Heart right ventricle (tissue), 16 donors: ENCODE measurements at regions not wholly inside any gene's neighbourhood (a gene's known extent, or its start where the extent isn't known, plus 50 kb on each side); places are given as distances from the start of the nearest gene placed in this dataset.
"Not testable (repeated sequence)": the region's sequence is repeated elsewhere in the genome, so short reads cannot be mapped to it uniquely, and the experiment has no call there.

ENCODE experiments used
- ATAC-seq, 8 donors: fragments of 200-7000 bp; cut with Tn5 transposase; one replicate each; pipeline ENCODE4 v1.9.1; 2020; ENCODE audit warnings: mild to moderate bottlenecking in 8 of 8, moderate library complexity in 8 of 8, moderate number of reproducible peaks in 1 of 8
- DNase-seq, 2 donors: peaks; one replicate each; pipeline ENCODE4 v3.0.0-alpha.2; 2020
- H3K27ac ChIP-seq, 10 donors: fragments of 200-600 bp; sonication (generic) in 2 of 10; one replicate each; pipeline versions ENCODE4 v1.5.0 to v1.8.0; 2020 to 2022; ENCODE audit warnings: mild to moderate bottlenecking in 3 of 10
- H3K27me3 ChIP-seq, 7 donors: fragments of 200-600 bp; one replicate each; pipeline ENCODE4 v1.8.0; 2021 to 2022; ENCODE audit warnings: mild to moderate bottlenecking in 2 of 7
- H3K36me3 ChIP-seq, 9 donors: fragments of 200-600 bp; sonication (generic) in 1 of 9; one replicate each; pipeline versions ENCODE4 v1.5.0 to v1.8.0; 2020 to 2022; ENCODE audit warnings: mild to moderate bottlenecking in 2 of 9
- H3K4me1 ChIP-seq, 9 donors: fragments of 200-600 bp; sonication (generic) in 1 of 9; one replicate each; pipeline versions ENCODE4 v1.5.0 to v1.8.0; 2020 to 2022; ENCODE audit warnings: mild to moderate bottlenecking in 4 of 9
- H3K4me3 ChIP-seq, 10 donors: fragments of 200-600 bp; sonication (generic) in 2 of 10; one replicate each; pipeline versions ENCODE4 v1.5.0 to v1.8.0; 2020 to 2022; ENCODE audit warnings: mild to moderate bottlenecking in 7 of 10, moderate library complexity in 2 of 10
- H3K9me3 ChIP-seq, 11 donors: fragments of 200-600 bp in 10 of 11; sonication (generic) in 2 of 11; one replicate each; pipeline versions ENCODE4 v1.5.0 to v1.8.0; 2013 to 2022; ENCODE audit warnings: mild to moderate bottlenecking in 2 of 11, control low read depth in 1 of 11, moderate library complexity in 1 of 11
- CTCF ChIP-seq, 9 donors: fragments of 200-600 bp; sonication (generic) in 2 of 9; IDR thresholded peaks; one replicate each; pipeline versions ENCODE4 v1.5.0 to v1.8.0; 2021 to 2022; ENCODE audit warnings: antibody characterized with exemption in 9 of 9, mild to moderate bottlenecking in 5 of 9, moderate library complexity in 1 of 9
- WGBS, 2 donors: extraction: QIAGEN DNeasy Blood & Tissue Kit; methylation state at CpG; one replicate each; pipeline ENCODE4 v1.1.7; 2013; ENCODE audit warnings: inconsistent platforms in 1 of 2; 5-methylcytosine and 5-hydroxymethylcytosine counted together
- intact Hi-C, 10 donors: fragments of 100-400 bp; cut with DNase I; formaldehyde crosslinking; loops; one replicate each; pipeline versions ENCODE4 v1.11.1 to v1.14.2; 2022
- donor health status: Arrhythmogenic right ventricular cardiomyopathy.
- donor health status: ischemic (EF 13 %, LVEDD 7.1; RV severe dilation, severe dysfunction).
- donor health status: healthy with polysubstance abuse.
- donor health status: DM: no; HTN: yes; CAD: no.
- donor health status: DM: no; HTN: no; CAD: no.
- donor health status: ischemic (EF 25% LVEDD 6.9; RV normal size, moderate dysfunction).
- donor health status: ischemic (EF 25% LVEDD 5.7; RV mildly dilated, moderate dysfunction).
- donor health status: healthy.
- donor health status: DM: yes; HTN: yes; CAD: no.
- donor health status: Ischemic cardiomyopathy.
- donor health status: ischemic (EF 35%, LVEDD 5.7; RV mildly dilated, moderate dysfunction).
- donor health status: nonischemic (EF 11% LVEDD 7.7; RV severe dilation, severe dysfunction).
- donor health status: DM: yes; HTN: yes; CAD: no.
- donor health status: PGD.
- donor health status: ischemic (EF 29% LVEDD 5.4; RV normal size, mild dysfunction).
- donor health status: nonischemic (EF 23%, LVEDD 6.1; RV moderate dilation, normal function).

DNA sequence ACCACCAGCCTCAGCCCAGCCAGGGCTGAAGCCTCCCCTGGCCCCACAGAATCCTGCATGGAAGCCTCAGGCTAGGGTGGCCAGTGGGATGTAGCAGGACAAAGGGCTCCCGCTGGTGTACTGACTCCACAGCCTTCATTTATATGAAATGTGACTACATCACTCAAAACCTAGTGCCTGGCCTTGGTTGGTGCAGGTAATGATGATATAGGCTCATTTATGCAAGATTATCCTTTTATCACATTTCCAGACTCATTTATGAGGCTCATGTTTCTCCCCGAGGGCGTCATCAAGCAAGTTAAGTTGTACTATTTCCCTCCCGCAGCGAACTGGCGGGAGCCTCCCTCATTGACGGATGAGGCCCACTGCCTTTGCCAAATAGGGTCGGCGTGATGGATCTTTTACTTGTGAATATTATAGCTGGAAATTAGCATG is 179.1 kb upstream of the SMAD3 start:
- H3K4me3 ChIP-seq = no peak overlapping the region
- no peak for ATAC-seq
- DNase-seq = no peak
- intact Hi-C loops = no loop called here
- peaks cover 0 to 14% (median 2%) of the 10 kb centered on the region in 11 donors for H3K9me3 ChIP-seq
- no peaks in the 10 kb centered on the region for H3K36me3 ChIP-seq
- no peaks in the 10 kb centered on the region for H3K27me3 ChIP-seq
- peaks cover 14 to 42% (median 37%) of the 10 kb centered on the region in 9 donors for H3K4me1 ChIP-seq
- 94 to 95% methylated on average over 9 of the region's 9 CpGs for WGBS, 2 donors
- TF ChIP-seq CTCF (IDR thresholded peaks at IDR 0.05) = no peak
- H3K27ac ChIP-seq = no peak overlapping the region

- Histone ChIP-seq H3K27me3 (no peaks in the 10 kb centered on the region), H3K9me3 (peaks cover 0 to 14% (median 2%) of the 10 kb centered on the region in 11 donors), H3K36me3 (no peaks in the 10 kb centered on the region), H3K27ac (no peak overlapping the region), H3K4me3 (no peak overlapping the region), H3K4me1 (peaks cover 14 to 39% (median 31%) of the 10 kb centered on the region in 9 donors)
- TF ChIP-seq CTCF (IDR thresholded peaks at IDR 0.05) = no peak
- ATAC-seq (no peak), DNase-seq (no peak)
- WGBS, 2 donors = 94 to 97% methylated on average over 7 of the region's 7 CpGs
- intact Hi-C loops = no loop called here
These were observed 178.6 kb upstream of the SMAD3 start for GRCh38 chr15:66886686-66887273.

- DNase-seq, H3K36me3 ChIP-seq, H3K27me3 ChIP-seq, H3K4me3 ChIP-seq, intact Hi-C loops, H3K27ac ChIP-seq, ATAC-seq: not testable (repeated sequence)
- peaks cover 0 to 34% (median 14%) of the 10 kb centered on the region in 9 donors for H3K4me1 ChIP-seq
- peaks cover 0 to 14% (median 2%) of the 10 kb centered on the region in 11 donors for H3K9me3 ChIP-seq
These were observed 176.1 kb upstream of the SMAD3 start for GRCh38 chr15:66889298-66889697.

DNA sequence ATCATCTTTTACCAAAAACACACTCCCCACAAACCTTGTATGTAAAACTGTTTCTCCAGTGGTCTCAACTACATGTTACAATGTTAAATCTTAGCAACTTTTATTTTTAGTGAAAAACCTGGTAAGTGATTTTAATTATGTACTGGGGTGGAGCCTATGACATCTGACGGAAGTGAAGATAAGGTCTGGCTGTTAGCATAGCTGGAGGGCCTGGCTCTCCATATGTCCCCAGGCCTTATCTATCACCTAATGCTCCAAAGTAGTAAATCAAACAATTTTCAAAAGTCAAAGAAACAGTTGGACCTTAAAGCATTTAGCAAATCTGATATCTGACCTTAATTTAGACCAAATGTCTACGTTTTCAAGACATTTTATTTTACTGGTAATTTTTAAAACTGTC is 173.6 kb upstream of the SMAD3 start:
- Histone ChIP-seq H3K36me3 (no peaks in the 10 kb centered on the region), H3K9me3 (peaks cover 0 to 14% (median 2%) of the 10 kb centered on the region in 11 donors), H3K4me3 (no peak overlapping the region), H3K4me1 (peaks cover 0 to 32% (median 6%) of the 10 kb centered on the region in 9 donors), H3K27me3 (no peaks in the 10 kb centered on the region), H3K27ac (no peak overlapping the region)
- ATAC-seq (no peak), DNase-seq (no peak)
- intact Hi-C loops = no loop called here
- TF ChIP-seq CTCF (IDR thresholded peaks at IDR 0.05) = no peak
- 44% methylated on average over 2 of the region's 2 CpGs for WGBS, 2 donors

- Histone ChIP-seq H3K27ac (peak overlapping the region in 1 of 10 donors; percentile 33), H3K4me3 (no peak overlapping the region), H3K4me1 (peaks cover 0 to 46% (median 10%) of the 10 kb centered on the region in 9 donors), H3K36me3 (no peaks in the 10 kb centered on the region), H3K27me3 (no peaks in the 10 kb centered on the region), H3K9me3 (peaks cover 0 to 14% (median 2%) of the 10 kb centered on the region in 11 donors)
- WGBS, 2 donors = 62 to 73% methylated on average over 4 of the region's 4 CpGs
- intact Hi-C loops = no loop called here
- no peak for ATAC-seq
- DNase-seq = no peak
- TF ChIP-seq CTCF (IDR thresholded peaks at IDR 0.05) = no peak
These were observed 172.1 kb upstream of the SMAD3 start for GRCh38 chr15:66893294-66893693.
